Sigmoid colon (tissue), 6 donors: ENCODE measurements at regions not wholly inside any gene's neighbourhood (a gene's known extent, or its start where the extent isn't known, plus 50 kb on each side); places are given as distances from the start of the nearest gene placed in this dataset.

ENCODE experiments used
- DNase-seq: peaks from one replicate; pipeline ENCODE4 v3.0.0-alpha.2; 2019
- H3K27ac ChIP-seq, 4 donors: fragments of 200-600 bp; sonication (generic); one replicate each; pipeline ENCODE4 v1.5.1; 2016 to 2019; ENCODE audit warnings: mild to moderate bottlenecking in 1 of 4
- H3K27me3 ChIP-seq, 3 donors: fragments of 200-600 bp; sonication (generic); one replicate each; pipeline ENCODE4 v1.5.1; 2019; ENCODE audit warnings: mild to moderate bottlenecking in 1 of 3
- H3K36me3 ChIP-seq, 4 donors: fragments of 200-600 bp; sonication (generic); one replicate each; pipeline ENCODE4 v1.5.1; 2016 to 2019
- H3K4me1 ChIP-seq, 4 donors: fragments of 200-600 bp; sonication (generic); one replicate each; pipeline ENCODE4 v1.5.1; 2017 to 2019
- H3K4me3 ChIP-seq, 4 donors: fragments of 200-600 bp; sonication (generic); one replicate each; pipeline ENCODE4 v1.5.1; 2017 to 2019; ENCODE audit warnings: mild to moderate bottlenecking in 2 of 4, moderate library complexity in 1 of 4
- H3K9me3 ChIP-seq, 4 donors: fragments of 200-600 bp in 3 of 4; sonication (generic) in 3 of 4; one replicate each; pipeline versions ENCODE4 v1.5.1 to v1.6.1; 2013 to 2019
- EP300 ChIP-seq, 4 donors: sonication (generic); formaldehyde crosslinking; IDR thresholded peaks; one replicate each; pipeline ENCODE4 v1.6.1; 2017; ENCODE audit warnings: antibody characterized with exemption in 4 of 4
- POLR2A ChIP-seq, 2 donors: fragments of 450-650 bp; IDR thresholded peaks; one replicate each; pipeline ENCODE4 v1.6.1; 2016; ENCODE audit warnings: antibody characterized with exemption in 2 of 2, mild to moderate bottlenecking in 2 of 2, moderate library complexity in 2 of 2
- POLR2AphosphoS5 ChIP-seq, 4 donors: sonication (generic); formaldehyde crosslinking; IDR thresholded peaks; one replicate each; pipeline ENCODE4 v1.6.1; 2017; ENCODE audit warnings: antibody characterized with exemption in 4 of 4
- WGBS, 2 donors: extraction: QIAGEN DNeasy Blood & Tissue Kit; methylation state at CpG; one replicate each; pipeline ENCODE4 v1.1.7; 2013; 5-methylcytosine and 5-hydroxymethylcytosine counted together
- intact Hi-C: fragments of 100-400 bp; cut with DNase I; formaldehyde crosslinking; loops from one replicate; pipeline ENCODE4 v1.15.1; 2023
- TF ChIP-seq, protein P1 (sequence below), 4 experiments: fragments of 450-650 bp in 3 of 4; fragments of 200-600 bp in 1 of 4; IDR thresholded peaks; one replicate each; pipeline ENCODE4 v1.5.1; 2016 to 2019; ENCODE audit warnings: antibody characterized with exemption in 4 of 4, mild to moderate bottlenecking in 3 of 4, moderate library complexity in 2 of 4
- donor health status: healthy with polysubstance abuse.
- donor health status: healthy.

DNA sequence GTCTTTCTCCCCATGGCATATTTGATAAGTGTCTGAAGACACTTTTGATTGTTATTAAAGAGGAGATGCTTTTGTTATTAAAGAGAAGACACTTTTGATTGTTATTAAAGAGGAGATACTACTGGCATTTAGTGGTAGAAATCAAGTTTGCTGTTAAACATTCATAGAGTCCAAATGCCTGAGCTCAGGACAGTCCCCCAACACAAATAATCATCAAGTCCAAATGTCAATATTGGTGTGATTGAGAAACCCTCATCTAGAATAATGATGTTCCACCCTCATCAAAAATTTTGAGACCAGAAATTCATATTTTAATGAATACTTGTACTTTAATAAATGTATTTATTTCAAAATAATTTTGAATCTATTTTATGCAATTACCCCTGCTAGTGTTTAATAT lies 1412.9 kb upstream of the PCDH7 start:
- H3K9me3 ChIP-seq, result no peaks in the 10 kb centered on the region
- no peak overlapping the region for H3K27ac ChIP-seq
- no peaks in the 10 kb centered on the region for H3K4me1 ChIP-seq
- no peak overlapping the region for H3K4me3 ChIP-seq
- no peaks in the 10 kb centered on the region for H3K27me3 ChIP-seq
- intact Hi-C loops, result no loop called here
- TF ChIP-seq POLR2A (IDR thresholded peaks at IDR 0.05) (no peak), EP300 (IDR thresholded peaks at IDR 0.05) (no peak), POLR2AphosphoS5 (IDR thresholded peaks at IDR 0.05) (no peak)
- TF ChIP-seq, protein P1, sequence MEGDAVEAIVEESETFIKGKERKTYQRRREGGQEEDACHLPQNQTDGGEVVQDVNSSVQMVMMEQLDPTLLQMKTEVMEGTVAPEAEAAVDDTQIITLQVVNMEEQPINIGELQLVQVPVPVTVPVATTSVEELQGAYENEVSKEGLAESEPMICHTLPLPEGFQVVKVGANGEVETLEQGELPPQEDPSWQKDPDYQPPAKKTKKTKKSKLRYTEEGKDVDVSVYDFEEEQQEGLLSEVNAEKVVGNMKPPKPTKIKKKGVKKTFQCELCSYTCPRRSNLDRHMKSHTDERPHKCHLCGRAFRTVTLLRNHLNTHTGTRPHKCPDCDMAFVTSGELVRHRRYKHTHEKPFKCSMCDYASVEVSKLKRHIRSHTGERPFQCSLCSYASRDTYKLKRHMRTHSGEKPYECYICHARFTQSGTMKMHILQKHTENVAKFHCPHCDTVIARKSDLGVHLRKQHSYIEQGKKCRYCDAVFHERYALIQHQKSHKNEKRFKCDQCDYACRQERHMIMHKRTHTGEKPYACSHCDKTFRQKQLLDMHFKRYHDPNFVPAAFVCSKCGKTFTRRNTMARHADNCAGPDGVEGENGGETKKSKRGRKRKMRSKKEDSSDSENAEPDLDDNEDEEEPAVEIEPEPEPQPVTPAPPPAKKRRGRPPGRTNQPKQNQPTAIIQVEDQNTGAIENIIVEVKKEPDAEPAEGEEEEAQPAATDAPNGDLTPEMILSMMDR (IDR thresholded peaks at IDR 0.05), result no peak
- no peak for DNase-seq
- H3K36me3 ChIP-seq, result no peaks in the 10 kb centered on the region

DNA sequence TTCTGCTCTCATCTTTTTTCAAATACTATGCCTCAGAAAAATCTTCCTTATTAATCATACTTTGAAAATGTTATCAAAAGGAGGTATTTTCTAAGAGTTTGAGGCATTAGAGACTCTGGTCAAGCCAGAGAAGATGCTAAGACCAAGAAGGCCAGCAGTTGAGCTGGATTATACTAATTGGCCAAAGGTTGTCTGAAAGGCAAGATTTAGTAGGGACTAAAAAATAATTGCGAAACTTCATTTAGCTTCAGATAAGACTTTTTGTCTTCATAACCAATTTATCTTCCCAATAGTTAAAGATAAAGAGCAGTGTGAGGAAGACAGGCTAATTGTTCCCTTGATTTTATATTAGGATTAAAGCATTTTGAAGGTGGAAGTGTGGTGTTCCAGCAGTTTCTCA lies 1412.4 kb upstream of the PCDH7 start:
- Histone ChIP-seq H3K27me3 (no peaks in the 10 kb centered on the region), H3K4me3 (no peak overlapping the region), H3K4me1 (no peaks in the 10 kb centered on the region), H3K9me3 (no peaks in the 10 kb centered on the region), H3K36me3 (no peaks in the 10 kb centered on the region), H3K27ac (no peak overlapping the region)
- 92 to 100% methylated on average over 1 of the region's 1 CpG for WGBS, 2 donors
- DNase-seq, result no peak
- intact Hi-C loops, result no loop called here
- TF ChIP-seq POLR2A (IDR thresholded peaks at IDR 0.05) (no peak), POLR2AphosphoS5 (IDR thresholded peaks at IDR 0.05) (no peak), EP300 (IDR thresholded peaks at IDR 0.05) (no peak)
- TF ChIP-seq, protein P1 (IDR thresholded peaks at IDR 0.05), result no peak

DNA sequence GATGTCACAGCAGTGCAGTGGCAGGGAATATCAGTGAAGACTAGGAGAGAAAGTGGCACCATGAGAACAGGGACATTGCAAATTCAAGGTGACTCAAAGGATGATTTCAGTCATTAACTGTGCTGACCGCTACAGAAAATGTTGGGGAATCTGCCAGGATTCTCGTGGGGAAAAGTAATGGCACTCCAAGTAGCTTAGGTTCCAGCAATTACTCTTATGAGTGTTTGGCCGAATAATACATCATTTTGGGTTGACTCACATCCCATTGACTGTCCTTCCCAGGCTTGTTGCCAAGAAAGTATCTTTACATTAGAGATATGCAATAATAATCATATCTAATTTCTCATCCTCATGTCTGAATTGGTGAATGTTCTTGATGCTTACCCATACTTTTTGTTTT lies 1411.1 kb upstream of the PCDH7 start:
- Histone ChIP-seq H3K4me3 (no peak overlapping the region), H3K9me3 (no peaks in the 10 kb centered on the region), H3K27ac (no peak overlapping the region), H3K27me3 (no peaks in the 10 kb centered on the region), H3K36me3 (no peaks in the 10 kb centered on the region), H3K4me1 (no peaks in the 10 kb centered on the region)
- no peak for TF ChIP-seq POLR2A (IDR thresholded peaks at IDR 0.05)
- 66 to 72% methylated on average over 3 of the region's 3 CpGs for whole genome bisulfite sequencing, 2 donors
- DNase-seq, result no peak
- intact Hi-C loops, result no loop called here

DNA sequence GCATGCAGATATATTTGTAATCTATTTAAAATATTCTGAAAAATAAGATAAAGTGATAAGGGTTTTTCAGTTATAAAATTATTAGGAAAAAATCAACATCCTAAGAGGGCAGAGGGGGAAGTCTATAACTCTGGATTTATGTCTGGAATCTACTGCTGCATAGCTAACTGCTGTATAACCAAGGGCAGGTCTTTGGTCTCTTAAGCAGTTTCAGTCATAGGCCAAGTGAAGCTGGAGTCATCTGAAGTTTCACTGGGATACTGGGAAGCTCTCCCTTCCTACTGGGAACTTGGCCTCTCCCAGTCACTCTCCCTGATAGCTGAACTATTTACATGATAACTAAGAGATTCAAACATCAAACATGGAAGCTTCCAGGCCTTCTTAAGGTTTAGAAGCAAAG lies 1409.9 kb upstream of the PCDH7 start:
- no peak for DNase-seq
- no peaks in the 10 kb centered on the region for H3K9me3 ChIP-seq
- H3K4me1 ChIP-seq, result no peaks in the 10 kb centered on the region
- TF ChIP-seq EP300 (IDR thresholded peaks at IDR 0.05) (no peak), POLR2AphosphoS5 (IDR thresholded peaks at IDR 0.05) (no peak), POLR2A (IDR thresholded peaks at IDR 0.05) (no peak)
- TF ChIP-seq, protein P1 (IDR thresholded peaks at IDR 0.05), result no peak
- no peaks in the 10 kb centered on the region for H3K27me3 ChIP-seq
- H3K36me3 ChIP-seq, result no peaks in the 10 kb centered on the region
- no peak overlapping the region for H3K27ac ChIP-seq
- no peak overlapping the region for H3K4me3 ChIP-seq
- intact Hi-C loops, result no loop called here

DNA sequence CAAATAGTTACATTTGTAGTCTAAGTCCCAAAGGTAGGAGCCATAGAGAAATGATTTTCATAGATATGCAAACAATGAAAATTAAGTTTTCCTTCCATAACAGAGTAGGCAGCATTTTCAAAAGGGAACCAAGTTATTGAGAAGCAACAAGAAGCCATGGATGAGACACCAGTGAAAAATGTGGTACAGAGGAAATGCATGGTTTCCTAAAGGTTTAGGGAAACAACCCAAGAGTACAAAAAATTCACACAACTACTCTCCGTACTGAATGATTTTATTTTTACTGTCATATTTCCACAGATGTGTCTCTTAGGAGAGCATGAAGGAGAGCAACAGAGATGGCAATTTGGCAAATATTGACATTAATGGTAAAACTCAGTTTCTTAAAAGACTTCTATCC lies 1408.9 kb upstream of the PCDH7 start:
- Histone ChIP-seq H3K27ac (no peak overlapping the region), H3K36me3 (no peaks in the 10 kb centered on the region), H3K9me3 (no peaks in the 10 kb centered on the region), H3K4me1 (no peaks in the 10 kb centered on the region), H3K27me3 (no peaks in the 10 kb centered on the region), H3K4me3 (no peak overlapping the region)
- 52 to 76% methylated on average over 1 of the region's 1 CpG for WGBS, 2 donors
- TF ChIP-seq POLR2AphosphoS5 (IDR thresholded peaks at IDR 0.05) (no peak), EP300 (IDR thresholded peaks at IDR 0.05) (no peak), POLR2A (IDR thresholded peaks at IDR 0.05) (no peak)
- TF ChIP-seq, protein P1 (IDR thresholded peaks at IDR 0.05), result no peak
- DNase-seq, result no peak
- intact Hi-C loops, result no loop called here
